ENCODE measurements at regions not wholly inside any gene's neighbourhood (a gene's known extent, or its start where the extent isn't known, plus 50 kb on each side); places are given as distances from the start of the nearest gene placed in this dataset.
A peak's percentile ranks its signal among the peaks of the same experiment; 100 is the strongest.

DNA sequence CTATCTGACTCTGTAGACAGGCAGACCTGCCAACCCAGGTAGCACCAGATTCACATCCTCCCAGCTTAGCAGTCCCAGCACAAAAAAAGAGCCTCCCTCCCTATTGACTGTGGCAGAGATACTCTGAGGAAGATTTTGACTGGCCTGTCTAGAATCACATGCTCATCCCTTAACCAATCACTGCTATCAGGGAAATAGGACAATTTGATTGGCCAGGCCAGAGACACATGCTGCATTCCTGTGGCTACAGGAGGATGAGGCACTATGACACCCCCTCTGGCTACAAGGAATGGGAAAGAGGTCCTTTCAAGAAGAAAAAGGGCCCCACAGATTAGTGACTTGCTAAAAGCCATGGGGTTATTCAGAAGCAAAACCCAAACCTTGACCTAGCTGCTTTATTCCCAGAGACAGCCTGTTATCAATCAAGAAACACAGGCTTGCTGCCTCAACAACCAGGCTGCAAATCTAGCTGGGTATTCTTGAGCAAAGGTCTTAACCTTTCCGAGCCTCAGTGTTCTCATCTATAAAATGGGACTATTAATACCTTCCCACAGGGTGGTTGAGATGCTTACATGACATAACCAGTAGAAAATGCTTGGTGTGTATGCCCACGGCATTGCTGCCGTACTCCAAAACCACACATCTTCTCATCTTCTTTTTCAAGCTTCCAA is 147.6 kb downstream of the BCOR start (continued):
- peak; percentile 84 for TF ChIP-seq NFYB (IDR thresholded peaks at IDR 0.05; ENCODE audit: extremely low read depth, insufficient read length)
- TF ChIP-seq ZBTB34 (CRISPR knock-in tag; IDR thresholded peaks at IDR 0.05), result no peak
- TF ChIP-seq FOS (IDR thresholded peaks at IDR 0.05; ENCODE audit: extremely low read depth, insufficient read length), result peak; percentile 39
- no peak for TF ChIP-seq EGR1 (conservative IDR thresholded peaks at IDR 0.05)
- TF ChIP-seq ADNP (tag; IDR thresholded peaks at IDR 0.05), result peak; percentile 78
- no peak for TF ChIP-seq PTTG1 (tag; IDR thresholded peaks at IDR 0.05; ENCODE audit: low read depth)
- peak; percentile 55; the same call in 1 of the 2 replicates for TF ChIP-seq L3MBTL2 (IDR thresholded peaks at IDR 0.05)
- TF ChIP-seq HMG20A (CRISPR knock-in tag; conservative IDR thresholded peaks at IDR 0.05), result no peak
- no peak for TF ChIP-seq SAP30 (IDR thresholded peaks at IDR 0.05; ENCODE audit: borderline replicate concordance, insufficient read depth, low read depth, low read length, poor library complexity, severe bottlenecking)
- TF ChIP-seq HDAC2 (IDR thresholded peaks at IDR 0.05), result peak; percentile 34; the same call in 1 of the 2 replicates
- no peak for TF ChIP-seq C11orf30 (IDR thresholded peaks at IDR 0.05; ENCODE audit: low read depth)
- TF ChIP-seq TEAD1 (CRISPR knock-in tag; IDR thresholded peaks at IDR 0.05), result peak in 1 of 2 experiments; percentile 52; a peak in 1 of 4 replicates
